ENCODE measurements at regions not wholly inside any gene's neighbourhood (a gene's known extent, or its start where the extent isn't known, plus 50 kb on each side); places are given as distances from the start of the nearest gene placed in this dataset.

DNA sequence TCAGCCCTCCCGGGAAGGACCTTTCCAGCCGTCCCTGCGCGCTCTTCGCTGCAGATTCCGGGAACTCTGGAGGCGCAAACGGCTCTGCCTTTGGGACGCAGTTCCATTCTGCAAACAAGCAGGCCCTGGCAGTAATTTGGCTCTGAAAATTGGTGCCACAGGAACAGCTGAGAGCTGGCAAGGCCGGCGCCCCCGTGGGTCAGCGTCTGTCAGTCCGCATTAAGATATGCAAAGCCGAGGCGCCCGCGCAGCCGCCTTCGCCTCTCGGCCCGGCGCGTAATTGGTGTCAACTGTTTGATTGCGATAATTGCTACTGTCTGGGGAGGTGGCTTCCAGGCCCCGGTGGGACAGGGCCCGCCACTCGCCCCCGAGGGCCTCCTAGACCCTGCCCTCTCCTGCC, 73.6 kb downstream of the NCR2 start:
- H3K9me3 Mint-ChIP-seq (ENCODE audit: unreplicated experiment) = no peaks in the 10 kb centered on the region
- no peak overlapping the region for H3K27ac Mint-ChIP-seq (ENCODE audit: unreplicated experiment)
- peaks cover 10% of the 10 kb centered on the region for H3K4me1 Mint-ChIP-seq (ENCODE audit: unreplicated experiment)
- peaks cover 23% of the 10 kb centered on the region for H3K27me3 Mint-ChIP-seq (ENCODE audit: unreplicated experiment)
- no peaks in the 10 kb centered on the region for H3K36me3 Mint-ChIP-seq (ENCODE audit: low read depth, unreplicated experiment)
- DNase-seq (ENCODE audit: low spot score) = no peak
- no peak overlapping the region for H3K4me3 Mint-ChIP-seq (ENCODE audit: unreplicated experiment)
- TF ChIP-seq, protein P1, sequence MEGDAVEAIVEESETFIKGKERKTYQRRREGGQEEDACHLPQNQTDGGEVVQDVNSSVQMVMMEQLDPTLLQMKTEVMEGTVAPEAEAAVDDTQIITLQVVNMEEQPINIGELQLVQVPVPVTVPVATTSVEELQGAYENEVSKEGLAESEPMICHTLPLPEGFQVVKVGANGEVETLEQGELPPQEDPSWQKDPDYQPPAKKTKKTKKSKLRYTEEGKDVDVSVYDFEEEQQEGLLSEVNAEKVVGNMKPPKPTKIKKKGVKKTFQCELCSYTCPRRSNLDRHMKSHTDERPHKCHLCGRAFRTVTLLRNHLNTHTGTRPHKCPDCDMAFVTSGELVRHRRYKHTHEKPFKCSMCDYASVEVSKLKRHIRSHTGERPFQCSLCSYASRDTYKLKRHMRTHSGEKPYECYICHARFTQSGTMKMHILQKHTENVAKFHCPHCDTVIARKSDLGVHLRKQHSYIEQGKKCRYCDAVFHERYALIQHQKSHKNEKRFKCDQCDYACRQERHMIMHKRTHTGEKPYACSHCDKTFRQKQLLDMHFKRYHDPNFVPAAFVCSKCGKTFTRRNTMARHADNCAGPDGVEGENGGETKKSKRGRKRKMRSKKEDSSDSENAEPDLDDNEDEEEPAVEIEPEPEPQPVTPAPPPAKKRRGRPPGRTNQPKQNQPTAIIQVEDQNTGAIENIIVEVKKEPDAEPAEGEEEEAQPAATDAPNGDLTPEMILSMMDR (IDR thresholded peaks at IDR 0.05; ENCODE audit: unreplicated experiment) = no peak

DNA sequence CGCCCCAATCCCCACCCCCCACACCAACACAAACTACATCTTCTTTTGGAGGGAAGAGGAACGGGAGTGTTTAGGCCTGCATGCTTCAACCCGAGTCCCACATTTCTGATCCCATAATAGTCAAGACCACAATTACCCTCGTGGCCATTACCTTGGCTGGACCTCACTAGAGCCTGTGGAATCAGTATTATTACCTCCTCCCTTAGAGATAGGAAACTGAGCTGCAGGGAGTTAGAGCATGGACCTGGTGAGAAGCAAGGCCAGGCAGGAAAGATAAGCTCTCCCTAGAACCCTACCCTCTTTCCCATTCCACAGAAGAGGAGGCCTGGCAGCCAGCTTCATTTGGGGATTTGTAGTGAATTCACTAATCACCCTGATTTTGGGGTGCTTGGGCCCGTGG, 74.1 kb downstream of the NCR2 start:
- Mint-ChIP-seq H3K9me3 (ENCODE audit: unreplicated experiment) (no peaks in the 10 kb centered on the region), H3K36me3 (ENCODE audit: low read depth, unreplicated experiment) (no peaks in the 10 kb centered on the region), H3K4me3 (ENCODE audit: unreplicated experiment) (no peak overlapping the region), H3K27ac (ENCODE audit: unreplicated experiment) (no peak overlapping the region), H3K27me3 (ENCODE audit: unreplicated experiment) (peaks cover 25% of the 10 kb centered on the region), H3K4me1 (ENCODE audit: unreplicated experiment) (peaks cover 10% of the 10 kb centered on the region)
- TF ChIP-seq, protein P1 (IDR thresholded peaks at IDR 0.05; ENCODE audit: unreplicated experiment) = no peak
- no peak for DNase-seq (ENCODE audit: low spot score)

DNA sequence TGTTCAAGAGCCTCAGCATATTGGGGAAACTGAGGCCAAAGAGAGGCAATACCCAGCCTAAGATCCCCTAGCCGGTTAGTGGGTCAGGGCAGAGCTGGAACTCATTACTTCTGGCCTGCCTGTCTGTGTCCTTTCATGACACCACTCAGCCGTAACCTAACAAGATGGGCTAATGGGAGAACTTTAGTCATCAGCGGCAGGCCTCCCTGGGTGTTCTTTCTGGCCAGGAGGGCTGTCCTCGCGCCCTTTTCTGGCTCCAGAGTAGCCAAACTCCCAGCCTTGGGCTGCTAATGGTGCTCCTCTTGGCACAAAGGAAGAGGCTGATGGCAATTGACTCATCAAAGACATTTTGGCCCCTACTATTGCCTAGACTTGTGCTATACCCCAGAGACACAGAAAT, 76.6 kb downstream of the NCR2 start:
- Mint-ChIP-seq H3K27me3 (ENCODE audit: unreplicated experiment) (peaks cover 29% of the 10 kb centered on the region), H3K4me3 (ENCODE audit: unreplicated experiment) (no peak overlapping the region)

DNA sequence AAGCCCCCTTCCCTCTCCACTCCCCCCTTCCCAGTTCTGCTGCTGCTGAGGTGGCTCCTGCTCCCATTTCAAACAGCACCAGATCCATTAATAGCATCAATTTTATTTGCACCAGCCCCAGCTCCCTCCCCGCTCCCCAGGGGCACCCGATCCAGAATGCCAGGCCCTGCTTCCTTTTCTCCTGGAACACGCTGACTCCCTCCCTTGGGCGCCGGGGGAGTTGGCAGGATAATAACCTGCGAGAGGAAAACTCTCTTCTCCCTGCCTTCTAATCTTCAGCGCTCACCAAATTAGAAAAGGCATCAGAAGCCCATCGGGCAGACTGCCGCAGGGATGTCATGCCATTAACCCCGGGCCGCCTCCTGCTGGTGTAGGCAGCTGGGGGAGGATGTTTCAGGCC, 77.8 kb downstream of the NCR2 start:
- H3K27me3 Mint-ChIP-seq (ENCODE audit: unreplicated experiment) = peaks cover 24% of the 10 kb centered on the region
- no peak overlapping the region for H3K27ac Mint-ChIP-seq (ENCODE audit: unreplicated experiment)
- H3K4me3 Mint-ChIP-seq (ENCODE audit: unreplicated experiment) = no peak overlapping the region
- no peaks in the 10 kb centered on the region for H3K36me3 Mint-ChIP-seq (ENCODE audit: low read depth, unreplicated experiment)
- DNase-seq (ENCODE audit: low spot score) = no peak
- TF ChIP-seq, protein P1 (IDR thresholded peaks at IDR 0.05; ENCODE audit: unreplicated experiment) = no peak
- H3K9me3 Mint-ChIP-seq (ENCODE audit: unreplicated experiment) = no peaks in the 10 kb centered on the region
- peaks cover 13% of the 10 kb centered on the region for H3K4me1 Mint-ChIP-seq (ENCODE audit: unreplicated experiment)

More for the DNA sequence above, 76.6 kb downstream of the NCR2 start:
- H3K9me3 Mint-ChIP-seq (ENCODE audit: unreplicated experiment) = no peaks in the 10 kb centered on the region
- peaks cover 20% of the 10 kb centered on the region for H3K4me1 Mint-ChIP-seq (ENCODE audit: unreplicated experiment)
- H3K36me3 Mint-ChIP-seq (ENCODE audit: low read depth, unreplicated experiment) = no peaks in the 10 kb centered on the region
- H3K27ac Mint-ChIP-seq (ENCODE audit: unreplicated experiment) = no peak overlapping the region
- DNase-seq (ENCODE audit: low spot score) = no peak
- TF ChIP-seq, protein P1 (IDR thresholded peaks at IDR 0.05; ENCODE audit: unreplicated experiment) = no peak

DNA sequence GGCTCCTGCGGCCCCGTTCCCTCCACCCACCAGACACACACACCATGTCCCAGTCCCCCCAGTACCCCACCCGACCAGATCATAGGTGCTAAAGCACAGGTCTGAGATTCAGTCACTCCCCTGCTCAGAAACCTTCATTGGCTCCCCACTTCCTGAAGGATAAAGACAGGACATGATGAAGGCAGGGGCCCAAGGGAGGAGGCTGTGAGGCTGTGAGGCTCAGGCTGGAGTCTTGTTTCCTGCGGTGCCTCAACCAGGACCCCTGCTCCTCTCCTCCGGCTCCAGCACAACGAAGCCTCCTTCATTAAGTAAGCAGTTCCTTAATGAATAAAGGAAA, 81.1 kb downstream of the NCR2 start:
- Mint-ChIP-seq H3K4me3 (ENCODE audit: unreplicated experiment) (no peak overlapping the region), H3K36me3 (ENCODE audit: low read depth, unreplicated experiment) (peaks cover 6% of the 10 kb centered on the region), H3K27ac (ENCODE audit: unreplicated experiment) (no peak overlapping the region), H3K9me3 (ENCODE audit: unreplicated experiment) (no peaks in the 10 kb centered on the region), H3K4me1 (ENCODE audit: unreplicated experiment) (peaks cover 13% of the 10 kb centered on the region), H3K27me3 (ENCODE audit: unreplicated experiment) (peaks cover 17% of the 10 kb centered on the region)
- DNase-seq (ENCODE audit: low spot score) = no peak
- TF ChIP-seq, protein P1 (IDR thresholded peaks at IDR 0.05; ENCODE audit: unreplicated experiment) = no peak

All from endothelial cell (in vitro differentiated cells).